NCI-H2171 treated with DMSO at 0.1 percent for 48 hours (cell line): ENCODE measurements at regions not wholly inside any gene's neighbourhood (a gene's known extent, or its start where the extent isn't known, plus 50 kb on each side); places are given as distances from the start of the nearest gene placed in this dataset.
A peak's percentile ranks its signal among the peaks of the same experiment; 100 is the strongest.
"Not testable (repeated sequence)": the region's sequence is repeated elsewhere in the genome, so short reads cannot be mapped to it uniquely, and the experiment has no call there.

Experiments used
- DNase-seq: peaks from one replicate; lab custom pipeline; 2025; lab: John Stamatoyannopoulos, UW

GRCh38 chr5:108531367-108532128, 149.7 kb upstream of the FBXL17 start:
- no peak for DNase-seq

DNA sequence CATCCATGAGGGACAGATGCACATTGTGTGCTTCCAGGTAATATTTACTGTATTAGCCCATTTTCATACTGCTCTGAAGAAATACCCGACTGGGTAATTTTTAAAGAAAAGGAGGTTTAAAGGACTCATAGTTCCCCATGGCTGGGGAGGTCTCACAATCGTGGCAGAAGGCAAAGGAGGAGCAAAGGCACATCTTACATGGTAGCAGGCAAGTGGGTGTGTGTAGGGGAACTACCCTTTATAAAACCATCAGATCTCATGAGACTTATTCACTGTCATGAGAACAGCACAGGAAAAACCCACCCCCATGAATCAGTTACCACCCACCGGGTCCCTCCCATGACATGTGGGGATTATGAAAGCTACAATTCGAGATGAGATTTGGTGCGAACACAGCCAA, 148.8 kb upstream of the FBXL17 start:
- DNase-seq: no peak

DNA sequence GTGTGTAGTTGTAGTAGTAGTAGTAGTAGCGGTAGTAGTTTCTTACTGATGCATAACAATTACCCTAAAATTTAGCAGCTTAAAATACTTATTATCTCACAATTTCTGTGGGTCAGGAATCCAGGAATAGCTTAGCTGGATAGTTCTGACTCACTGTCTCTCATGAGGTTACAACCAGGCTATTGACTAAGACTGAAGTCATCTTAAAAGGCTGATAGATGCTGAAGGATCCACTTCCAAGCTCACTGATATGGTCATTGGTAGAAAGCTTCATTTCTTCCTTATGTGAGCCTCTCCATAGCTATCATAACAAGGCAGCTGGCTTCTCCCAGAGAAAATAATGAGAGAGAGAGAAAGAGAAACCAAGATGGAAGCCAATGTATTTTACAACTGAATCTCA, 147.5 kb upstream of the FBXL17 start:
- no peak for DNase-seq

DNA sequence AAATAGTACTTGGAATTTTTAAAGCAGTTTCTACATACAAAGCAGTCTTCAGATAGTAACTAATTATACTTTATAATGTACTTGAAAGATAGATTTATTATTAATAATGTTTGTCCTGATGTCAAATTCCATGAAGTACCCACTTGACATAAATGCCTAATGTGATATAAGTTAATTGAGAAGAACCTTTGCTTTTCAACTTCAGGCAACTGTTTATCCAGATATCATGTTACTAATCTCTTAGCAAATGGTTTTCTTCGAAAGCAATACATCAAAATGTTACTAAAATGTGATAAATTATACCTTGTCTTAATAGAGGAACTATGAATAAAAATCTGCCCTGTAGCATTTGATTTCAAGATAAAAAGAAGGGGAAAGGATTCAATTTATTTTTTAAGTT, 146.8 kb upstream of the FBXL17 start:
- no peak for DNase-seq

DNA sequence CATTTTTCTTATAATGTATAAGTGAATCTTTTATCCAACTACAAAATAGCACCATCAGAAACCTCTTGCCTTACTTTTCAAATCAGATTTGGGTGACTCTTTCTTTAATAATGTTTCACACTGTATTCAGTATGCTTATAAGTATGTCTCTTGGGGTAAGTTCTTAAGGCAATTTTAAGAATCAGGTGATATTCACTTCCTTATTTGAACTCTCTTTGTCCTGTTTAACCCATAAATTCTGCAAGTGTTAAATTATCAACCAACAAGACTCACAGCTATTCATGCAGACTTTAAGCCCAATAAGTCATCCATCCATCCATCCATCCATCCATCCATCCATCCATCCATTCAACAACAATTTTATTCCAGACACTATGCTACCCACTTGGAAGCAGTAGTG, 142.7 kb upstream of the FBXL17 start:
- no peak for DNase-seq

- DNase-seq: no peak
These were observed 141.5 kb upstream of the FBXL17 start for GRCh38 chr5:108523360-108523759.

DNA sequence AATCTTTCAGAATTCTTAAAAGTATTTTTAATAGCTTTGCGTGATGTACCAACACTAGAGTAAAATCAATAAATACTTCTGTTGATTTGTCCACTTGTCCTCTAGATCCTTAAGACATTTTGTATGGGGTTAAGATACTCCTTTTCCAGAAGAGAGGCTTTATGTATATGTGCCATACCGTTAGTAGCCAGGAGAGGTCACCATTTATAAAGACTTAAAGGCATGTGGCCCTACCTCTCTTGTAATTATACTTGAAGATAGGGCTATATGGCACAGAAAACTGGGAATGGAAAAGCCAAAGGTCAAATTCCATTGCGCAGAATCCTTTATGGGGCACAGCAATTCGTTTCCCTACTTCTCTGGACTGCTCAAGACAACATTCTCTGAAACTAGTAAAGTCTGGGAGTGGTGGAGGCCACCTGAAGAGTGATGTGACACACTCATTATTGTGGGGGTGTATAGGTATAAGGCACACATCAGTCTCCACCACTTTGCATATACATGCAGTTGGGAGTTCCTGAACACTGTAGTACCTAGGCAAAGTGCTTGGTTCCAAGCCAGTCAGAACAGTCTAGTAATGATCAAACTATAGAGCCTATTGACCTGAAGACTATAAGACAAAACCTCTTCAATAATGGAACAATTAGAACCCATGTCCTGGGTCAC, 140.1 kb upstream of the FBXL17 start:
- peak; percentile 44 for DNase-seq

- no peak for DNase-seq
These were observed 139.3 kb upstream of the FBXL17 start for GRCh38 chr5:108521011-108521700.

- DNase-seq: no peak
These were observed 134.9 kb upstream of the FBXL17 start for GRCh38 chr5:108516785-108517184.

GRCh38 chr5:108515517-108516105, 133.7 kb upstream of the FBXL17 start:
- no peak for DNase-seq

- no peak for DNase-seq
These were observed 127.1 kb upstream of the FBXL17 start for GRCh38 chr5:108508979-108509378.

DNA sequence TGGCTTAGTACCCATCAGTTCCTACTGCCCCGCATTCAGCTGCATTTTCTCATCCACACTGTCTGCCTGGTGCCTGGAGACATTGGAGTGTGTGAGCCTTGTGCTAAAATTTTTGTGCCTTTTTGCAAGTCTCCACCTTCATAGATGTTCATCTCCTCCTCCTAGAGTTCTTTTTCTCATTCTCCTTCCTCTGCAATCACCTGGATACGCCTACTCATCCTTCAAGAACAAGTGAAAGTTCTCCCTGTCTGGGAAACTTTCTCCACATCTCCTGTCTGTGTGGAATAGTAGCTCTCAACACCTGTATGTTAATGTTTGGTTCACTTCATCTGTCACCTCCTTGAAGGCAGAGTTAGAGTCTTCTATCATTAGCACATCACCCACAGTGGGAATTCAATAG, 125.7 kb upstream of the FBXL17 start:
- DNase-seq: no peak

DNA sequence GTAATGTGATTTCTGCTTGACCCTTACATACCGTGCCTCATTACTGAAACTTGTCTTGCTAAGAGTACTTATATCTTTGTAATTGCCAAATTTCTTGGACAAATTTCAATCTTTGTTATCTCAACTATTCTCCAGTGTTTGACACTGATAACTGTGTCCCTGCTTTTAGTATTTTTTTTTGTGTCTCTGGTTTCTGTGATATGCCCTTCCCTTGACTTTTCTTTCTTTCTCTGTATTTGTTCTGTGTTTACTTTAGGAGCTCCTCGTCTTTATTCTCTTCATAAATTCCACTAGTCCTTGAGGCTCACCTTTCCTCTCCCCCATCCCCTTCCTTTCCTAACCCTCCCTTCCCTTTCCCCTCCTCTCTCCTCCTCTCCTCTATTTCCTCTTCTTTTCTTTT, 123.7 kb upstream of the FBXL17 start:
- DNase-seq: no peak

GRCh38 chr5:108504974-108505373, 123.1 kb upstream of the FBXL17 start:
- no peak for DNase-seq

DNA sequence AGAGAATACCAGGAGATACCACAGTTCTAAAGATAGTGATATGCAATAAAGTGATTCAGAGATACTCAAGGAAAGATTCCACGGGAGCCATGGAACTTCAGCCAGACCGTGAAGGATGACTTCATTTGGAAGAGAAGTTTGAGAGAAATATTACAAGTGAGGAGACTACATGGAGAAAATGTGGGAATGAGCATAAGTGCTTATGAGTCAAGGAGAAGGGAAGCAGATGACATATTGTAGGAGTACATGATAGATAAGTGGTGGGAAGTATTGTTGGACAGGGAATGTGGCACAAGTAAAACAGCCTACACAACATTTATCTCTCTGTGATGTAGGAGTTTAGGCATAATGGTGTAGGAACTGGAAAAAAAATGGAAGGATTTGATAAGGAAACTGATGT, 122.1 kb upstream of the FBXL17 start:
- DNase-seq: no peak

GRCh38 chr5:108495615-108496014, 113.7 kb upstream of the FBXL17 start:
- not testable (repeated sequence) for DNase-seq

- DNase-seq: no peak
These were observed 106.1 kb upstream of the FBXL17 start for GRCh38 chr5:108487951-108488350.

DNA sequence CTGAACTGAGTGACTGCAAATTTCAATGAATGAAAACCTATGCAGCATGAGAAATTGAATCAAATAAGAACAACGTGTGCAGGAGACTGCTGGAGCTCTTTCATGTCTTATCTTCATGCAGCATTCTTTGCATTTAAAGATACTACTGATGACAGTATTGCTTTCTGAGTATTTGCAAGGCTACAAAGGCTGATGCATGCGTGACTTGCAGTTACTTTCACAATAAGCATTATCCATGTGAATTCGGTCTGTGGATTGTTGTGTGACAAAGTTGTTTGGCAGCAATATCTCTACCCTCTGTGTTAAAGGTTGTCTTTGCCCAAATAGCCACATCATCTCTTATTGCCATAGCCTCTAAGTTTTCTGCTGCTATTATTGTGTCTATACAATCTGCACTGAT, 102.1 kb upstream of the FBXL17 start:
- DNase-seq: no peak

DNA sequence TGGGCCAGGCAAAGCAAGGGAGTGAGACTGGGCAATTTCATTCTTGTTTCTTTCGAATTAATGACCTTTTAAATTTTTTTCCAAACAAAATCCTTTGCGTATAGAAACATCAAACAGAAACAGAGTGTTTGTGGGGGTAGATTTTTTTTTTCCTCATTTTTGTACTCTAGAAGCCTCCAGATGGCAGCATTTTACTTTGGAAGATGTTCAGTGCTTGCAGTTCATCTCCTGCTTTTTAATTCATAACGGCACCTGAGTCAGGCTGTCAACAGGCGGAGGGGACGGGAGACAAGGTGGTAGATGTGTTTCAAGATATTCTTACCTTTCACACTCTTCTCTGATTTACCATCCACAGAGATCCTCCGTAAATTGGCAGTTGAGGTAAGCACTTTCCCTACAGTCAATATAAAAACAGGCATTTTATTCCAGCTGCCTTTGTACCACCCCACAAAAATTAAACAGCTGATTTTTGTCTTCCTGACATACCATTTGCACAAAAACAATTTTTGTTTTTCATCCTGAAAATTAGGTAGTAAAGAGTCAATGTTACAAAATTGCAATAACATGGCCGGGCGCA, 99.5 kb upstream of the FBXL17 start:
- peak; percentile 58 for DNase-seq

DNA sequence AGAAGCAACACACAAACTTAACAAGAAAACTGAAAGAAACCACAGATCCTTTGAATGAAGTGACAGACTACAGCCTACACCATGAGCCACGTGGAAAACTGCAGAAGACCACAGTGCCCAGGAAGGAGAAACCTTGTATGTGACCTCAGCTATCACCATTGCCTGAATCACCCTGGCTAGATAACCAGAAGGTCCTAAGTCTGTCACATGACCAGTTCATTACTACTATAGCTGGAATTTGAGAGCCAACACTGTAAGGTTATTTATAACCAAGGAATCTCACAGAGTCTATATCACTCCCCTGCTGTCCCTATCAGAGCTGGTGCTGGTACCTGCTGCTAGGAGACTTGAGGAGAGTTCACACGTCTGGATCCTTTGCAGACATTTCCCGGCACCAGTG, 90.3 kb upstream of the FBXL17 start:
- DNase-seq: no peak

DNA sequence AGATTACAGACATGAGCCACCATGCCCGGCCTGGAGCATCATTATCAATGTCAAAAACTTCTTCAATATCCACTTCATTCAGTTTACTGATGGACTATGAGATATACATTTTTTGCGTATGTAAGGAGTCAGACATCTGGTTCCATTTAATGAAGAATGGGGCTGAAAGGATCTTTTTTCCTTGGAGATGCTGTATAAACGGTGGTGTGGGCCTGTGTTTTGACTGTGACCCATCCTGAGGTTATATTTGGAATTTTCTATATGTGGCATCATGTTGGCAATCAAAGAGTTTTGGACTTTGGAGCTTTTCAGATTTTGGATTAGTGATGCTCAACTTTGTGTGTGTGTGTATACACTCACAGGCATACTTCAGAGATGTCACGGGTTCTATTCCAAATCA, 85.7 kb upstream of the FBXL17 start:
- no peak for DNase-seq

DNA sequence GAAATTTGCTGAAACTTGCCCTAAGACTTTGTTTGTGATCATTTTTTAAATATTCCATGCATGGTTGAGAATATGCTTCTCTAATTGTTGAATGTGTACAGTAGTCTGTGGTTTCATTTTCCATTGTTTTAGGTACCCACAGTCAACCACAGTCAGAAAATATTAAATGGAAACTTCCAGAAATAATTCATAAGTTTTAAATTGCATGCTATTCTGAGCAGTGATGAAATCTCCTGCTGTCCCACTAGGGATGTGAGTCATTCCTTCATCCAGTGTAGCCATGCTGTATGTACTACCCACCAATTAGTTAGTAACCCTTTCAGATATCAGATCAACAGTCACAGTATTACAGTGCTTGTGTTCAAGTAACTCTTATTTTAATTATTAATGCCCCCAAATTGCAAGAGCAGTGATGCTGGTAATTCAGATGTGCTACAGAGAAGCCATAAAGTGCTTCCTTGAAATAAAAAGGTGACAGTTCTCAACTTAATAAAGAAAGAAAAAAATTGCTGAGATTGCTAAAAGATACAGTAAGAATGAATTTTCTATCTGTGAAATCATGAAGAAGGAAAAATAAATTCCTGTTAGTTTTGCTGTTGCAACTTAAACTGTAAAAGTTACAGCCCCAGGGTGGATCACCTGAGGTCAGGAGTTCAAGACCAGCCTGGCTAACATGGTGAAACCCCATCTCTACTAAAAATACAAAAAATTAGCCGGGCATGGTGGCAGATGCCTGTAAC, 79.9 kb upstream of the FBXL17 start:
- DNase-seq: no peak
